ENCODE measurements at regions not wholly inside any gene's neighbourhood (a gene's known extent, or its start where the extent isn't known, plus 50 kb on each side); places are given as distances from the start of the nearest gene placed in this dataset.
"Not testable (repeated sequence)": the region's sequence is repeated elsewhere in the genome, so short reads cannot be mapped to it uniquely, and the experiment has no call there.

DNA sequence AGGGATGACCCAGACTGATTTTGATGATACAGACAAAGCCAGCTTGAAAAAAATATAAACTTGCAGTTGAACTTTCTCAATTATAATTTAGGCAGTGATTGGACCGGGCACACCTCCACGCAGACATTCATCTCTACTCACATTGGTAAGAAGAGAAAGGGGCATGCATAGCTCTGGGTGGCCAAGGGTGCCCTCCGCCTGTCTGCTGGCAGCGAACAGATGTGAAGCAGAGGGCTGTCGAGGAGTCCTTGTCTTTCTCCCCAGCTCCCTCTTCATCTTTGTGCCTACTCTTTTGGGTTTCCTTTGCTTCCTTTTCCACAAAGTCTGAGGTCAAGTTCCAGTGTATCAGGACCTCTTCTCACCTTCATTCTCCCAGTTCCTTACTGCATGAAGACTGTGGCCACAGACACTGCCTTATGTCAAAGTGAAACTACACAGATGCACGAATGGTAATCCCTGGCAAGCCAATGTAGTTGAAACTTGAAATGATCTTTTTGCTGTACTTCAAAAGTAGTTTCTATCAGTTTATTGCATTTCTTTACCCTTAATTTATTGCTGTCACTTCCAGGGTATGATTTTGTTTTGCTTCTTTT lies 343.7 kb upstream of the SOX9 start:
- intact Hi-C loops (cut with micrococcal nuclease): no loop called here
- DNase-seq (no peak), ATAC-seq (no peak)
- H3K36me3 Mint-ChIP-seq (ENCODE audit: low read depth): no peaks in the 10 kb centered on the region
- H3K9me3 Mint-ChIP-seq: peaks cover 12% of the 10 kb centered on the region
- TF ChIP-seq, protein P1, sequence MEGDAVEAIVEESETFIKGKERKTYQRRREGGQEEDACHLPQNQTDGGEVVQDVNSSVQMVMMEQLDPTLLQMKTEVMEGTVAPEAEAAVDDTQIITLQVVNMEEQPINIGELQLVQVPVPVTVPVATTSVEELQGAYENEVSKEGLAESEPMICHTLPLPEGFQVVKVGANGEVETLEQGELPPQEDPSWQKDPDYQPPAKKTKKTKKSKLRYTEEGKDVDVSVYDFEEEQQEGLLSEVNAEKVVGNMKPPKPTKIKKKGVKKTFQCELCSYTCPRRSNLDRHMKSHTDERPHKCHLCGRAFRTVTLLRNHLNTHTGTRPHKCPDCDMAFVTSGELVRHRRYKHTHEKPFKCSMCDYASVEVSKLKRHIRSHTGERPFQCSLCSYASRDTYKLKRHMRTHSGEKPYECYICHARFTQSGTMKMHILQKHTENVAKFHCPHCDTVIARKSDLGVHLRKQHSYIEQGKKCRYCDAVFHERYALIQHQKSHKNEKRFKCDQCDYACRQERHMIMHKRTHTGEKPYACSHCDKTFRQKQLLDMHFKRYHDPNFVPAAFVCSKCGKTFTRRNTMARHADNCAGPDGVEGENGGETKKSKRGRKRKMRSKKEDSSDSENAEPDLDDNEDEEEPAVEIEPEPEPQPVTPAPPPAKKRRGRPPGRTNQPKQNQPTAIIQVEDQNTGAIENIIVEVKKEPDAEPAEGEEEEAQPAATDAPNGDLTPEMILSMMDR (IDR thresholded peaks at IDR 0.05): no peak
- H3K4me1 Mint-ChIP-seq (ENCODE audit: low read depth): no peaks in the 10 kb centered on the region
- ChIA-PET CTCF (no interaction called here), POLR2A (no interaction called here)
- H3K4me3 Mint-ChIP-seq: no peak overlapping the region
- H3K27me3 Mint-ChIP-seq: no peaks in the 10 kb centered on the region
- H3K27ac Mint-ChIP-seq: no peak overlapping the region

DNA sequence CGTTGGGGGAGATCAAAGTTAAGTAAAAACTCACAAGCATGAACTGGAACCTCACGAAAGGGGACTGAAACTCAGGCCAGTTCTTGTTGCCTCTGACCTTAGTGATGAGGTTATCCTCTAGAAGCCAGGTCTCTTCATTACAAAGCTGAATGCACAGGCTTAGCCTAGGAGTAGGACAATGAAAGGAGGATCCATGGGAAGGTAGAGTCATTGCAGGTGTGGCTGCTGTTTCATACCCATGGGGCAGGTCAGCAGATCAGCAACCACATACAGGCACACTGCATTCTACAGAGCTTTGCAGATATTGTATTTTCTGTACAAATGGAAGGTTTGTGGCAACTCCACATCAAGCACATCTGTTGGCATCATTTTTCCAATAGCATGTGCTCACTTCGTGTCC lies 341.3 kb upstream of the SOX9 start:
- POLR2A ChIA-PET: no interaction called here
- H3K4me1 Mint-ChIP-seq (ENCODE audit: low read depth): no peaks in the 10 kb centered on the region

DNA sequence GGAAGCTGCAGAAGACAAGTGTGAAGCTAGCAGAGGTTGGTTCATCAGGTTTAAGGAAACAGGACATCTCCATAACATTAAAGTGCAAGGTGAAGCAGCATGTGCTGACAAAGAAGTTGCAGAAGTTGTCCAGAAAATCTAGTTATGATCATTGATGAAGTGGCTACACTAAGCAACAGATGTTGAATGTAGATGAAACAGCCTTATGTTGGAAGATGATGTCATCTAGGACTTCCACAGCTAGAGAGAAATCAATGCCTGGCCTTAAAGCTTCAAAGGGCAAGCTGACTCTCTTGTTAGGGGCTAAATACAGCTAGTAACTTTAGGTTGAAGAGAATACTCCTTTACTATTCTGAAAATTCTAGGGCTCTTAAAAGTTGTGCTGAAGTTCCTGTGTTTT lies 340.2 kb upstream of the SOX9 start:
- H3K4me3 Mint-ChIP-seq: no peak overlapping the region
- H3K27me3 Mint-ChIP-seq: no peaks in the 10 kb centered on the region
- H3K27ac Mint-ChIP-seq: no peak overlapping the region
- no peak for ATAC-seq
- TF ChIP-seq, protein P1 (IDR thresholded peaks at IDR 0.05): no peak
- H3K36me3 Mint-ChIP-seq (ENCODE audit: low read depth): no peaks in the 10 kb centered on the region
- CTCF ChIA-PET: no interaction called here
- H3K4me1 Mint-ChIP-seq (ENCODE audit: low read depth): no peaks in the 10 kb centered on the region
- POLR2A ChIA-PET: no interaction called here
- DNase-seq: no peak
- peaks cover 10% of the 10 kb centered on the region for H3K9me3 Mint-ChIP-seq
- intact Hi-C loops (cut with micrococcal nuclease): no loop called here

More for the DNA sequence above, 341.3 kb upstream of the SOX9 start:
- CTCF ChIA-PET: no interaction called here
- Mint-ChIP-seq H3K9me3 (peaks cover 5% of the 10 kb centered on the region), H3K36me3 (ENCODE audit: low read depth) (no peaks in the 10 kb centered on the region), H3K27ac (no peak overlapping the region), H3K4me3 (no peak overlapping the region), H3K27me3 (no peaks in the 10 kb centered on the region)
- intact Hi-C loops (cut with micrococcal nuclease): no loop called here
- DNase-seq (no peak), ATAC-seq (no peak)
- TF ChIP-seq, protein P1 (IDR thresholded peaks at IDR 0.05): no peak

DNA sequence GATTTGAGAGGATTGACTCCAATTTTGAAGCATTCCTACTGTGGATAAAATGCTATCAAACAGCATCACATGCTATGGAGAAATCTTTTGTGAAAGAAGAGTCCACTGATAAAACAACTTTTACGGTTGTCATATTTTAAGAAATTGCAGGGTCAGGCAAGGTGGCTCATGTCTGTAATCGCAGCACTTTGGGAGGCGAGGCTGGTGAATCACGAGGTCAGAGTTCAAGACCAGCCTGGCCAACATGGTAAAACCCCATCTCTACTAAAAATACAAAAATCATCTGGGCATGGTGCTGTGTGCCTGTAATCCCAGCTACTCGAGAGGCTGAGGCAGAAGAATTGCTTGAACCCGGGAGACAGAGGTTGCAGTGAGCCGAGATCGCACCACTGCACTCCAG lies 338.8 kb upstream of the SOX9 start:
- CTCF ChIA-PET; H3K4me3 Mint-ChIP-seq; DNase-seq; POLR2A ChIA-PET; ATAC-seq; intact Hi-C loops (cut with micrococcal nuclease); H3K27me3 Mint-ChIP-seq; H3K36me3 Mint-ChIP-seq (ENCODE audit: low read depth); H3K4me1 Mint-ChIP-seq (ENCODE audit: low read depth); H3K27ac Mint-ChIP-seq; H3K9me3 Mint-ChIP-seq: not testable (repeated sequence)

DNA sequence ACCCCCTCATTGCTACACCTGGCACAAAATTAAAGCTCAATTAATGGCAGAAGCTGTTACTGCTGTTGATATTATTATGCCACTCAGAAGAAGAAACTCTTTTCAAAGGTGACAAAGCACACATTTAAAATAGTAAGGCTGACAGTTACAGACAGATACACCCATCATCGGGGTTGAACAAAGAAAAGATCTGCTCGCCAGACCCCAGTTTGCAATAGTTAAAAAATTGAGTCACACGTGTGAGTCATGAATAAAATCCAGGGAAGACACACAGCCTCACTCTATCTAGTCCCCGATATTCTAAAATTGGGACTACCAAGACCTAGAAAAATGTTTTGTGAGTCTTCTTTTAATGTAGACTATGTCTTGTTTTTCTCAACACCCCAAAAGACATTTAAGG lies 330.0 kb upstream of the SOX9 start:
- POLR2A ChIA-PET: no interaction called here
- intact Hi-C loops (cut with micrococcal nuclease): no loop called here
- CTCF ChIA-PET: no interaction called here
- H3K27me3 Mint-ChIP-seq: no peaks in the 10 kb centered on the region
- no peaks in the 10 kb centered on the region for H3K36me3 Mint-ChIP-seq (ENCODE audit: low read depth)
- DNase-seq (no peak), ATAC-seq (no peak)
- TF ChIP-seq, protein P1 (IDR thresholded peaks at IDR 0.05): no peak
- H3K9me3 Mint-ChIP-seq: no peaks in the 10 kb centered on the region
- no peak overlapping the region for H3K27ac Mint-ChIP-seq
- no peaks in the 10 kb centered on the region for H3K4me1 Mint-ChIP-seq (ENCODE audit: low read depth)
- no peak overlapping the region for H3K4me3 Mint-ChIP-seq

DNA sequence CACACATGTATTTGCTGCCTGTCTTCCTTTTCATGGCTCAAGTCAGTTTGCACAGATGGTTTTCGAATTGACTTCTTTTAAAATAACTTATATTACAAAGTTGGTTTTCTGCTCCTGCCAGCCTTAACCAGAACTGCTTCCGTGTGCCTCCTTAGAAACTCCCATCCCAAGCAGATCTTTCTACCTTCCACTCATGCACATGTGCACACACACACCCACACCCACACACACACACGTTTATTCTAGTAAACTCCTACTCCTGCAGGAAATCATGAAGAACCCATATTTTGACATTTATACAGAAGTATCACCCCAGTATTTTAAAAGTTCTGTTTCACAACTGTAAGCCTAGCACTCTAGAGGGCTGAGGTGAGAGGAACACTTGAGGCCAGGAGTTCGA lies 329.5 kb upstream of the SOX9 start:
- ATAC-seq (no peak), DNase-seq (no peak)
- H3K36me3 Mint-ChIP-seq (ENCODE audit: low read depth): no peaks in the 10 kb centered on the region
- POLR2A ChIA-PET: no interaction called here
- intact Hi-C loops (cut with micrococcal nuclease): no loop called here
- CTCF ChIA-PET: no interaction called here
- TF ChIP-seq, protein P1 (IDR thresholded peaks at IDR 0.05): no peak
- H3K27ac Mint-ChIP-seq: no peak overlapping the region
- no peak overlapping the region for H3K4me3 Mint-ChIP-seq
- peaks cover 1% of the 10 kb centered on the region for H3K9me3 Mint-ChIP-seq
- H3K4me1 Mint-ChIP-seq (ENCODE audit: low read depth): no peaks in the 10 kb centered on the region
- H3K27me3 Mint-ChIP-seq: no peaks in the 10 kb centered on the region

Measured in activated CD8-positive, alpha-beta T cell treated with anti-CD3 and anti-CD28 coated beads for 36 hours (primary cell).